Heart left ventricle (tissue), 16 donors: ENCODE measurements at regions not wholly inside any gene's neighbourhood (a gene's known extent, or its start where the extent isn't known, plus 50 kb on each side); places are given as distances from the start of the nearest gene placed in this dataset.
A peak's percentile ranks its signal among the peaks of the same experiment; 100 is the strongest.

ENCODE experiments used
- ATAC-seq, 4 donors: fragments of 200-7000 bp; cut with Tn5 transposase; one replicate each; pipeline ENCODE4 v1.9.1; 2020 to 2022; ENCODE audit warnings: moderate library complexity in 4 of 4, mild to moderate bottlenecking in 3 of 4, moderate number of reproducible peaks in 1 of 4
- DNase-seq, 5 donors: peaks; one replicate each; pipeline ENCODE4 v3.0.0-alpha.2; 2020
- H3K27ac ChIP-seq, 12 donors: fragments of 200-600 bp; sonication (generic) in 4 of 12; one replicate each; pipeline versions ENCODE4 v1.5.0 to v1.8.0; 2016 to 2022; ENCODE audit warnings: mild to moderate bottlenecking in 2 of 12
- H3K27me3 ChIP-seq, 9 donors: fragments of 200-600 bp; sonication (generic) in 2 of 9; one replicate each; pipeline versions ENCODE4 v1.5.1 to v1.8.0; 2016 to 2022; ENCODE audit warnings: mild to moderate bottlenecking in 3 of 9
- H3K36me3 ChIP-seq, 9 donors: fragments of 200-600 bp; sonication (generic) in 2 of 9; one replicate each; pipeline versions ENCODE4 v1.5.0 to v1.8.0; 2018 to 2022; ENCODE audit warnings: mild to moderate bottlenecking in 2 of 9
- H3K4me1 ChIP-seq, 12 donors: fragments of 200-600 bp; sonication (generic) in 4 of 12; one replicate each; pipeline versions ENCODE4 v1.5.0 to v1.8.0; 2016 to 2022; ENCODE audit warnings: mild to moderate bottlenecking in 3 of 12
- H3K4me3 ChIP-seq, 12 donors: fragments of 200-600 bp; sonication (generic) in 4 of 12; one replicate each; pipeline versions ENCODE4 v1.5.0 to v1.8.0; 2017 to 2022; ENCODE audit warnings: mild to moderate bottlenecking in 9 of 12, moderate library complexity in 4 of 12
- H3K9me3 ChIP-seq, 12 donors: fragments of 200-600 bp; sonication (generic) in 4 of 12; one replicate each; pipeline versions ENCODE4 v1.5.0 to v1.8.0; 2016 to 2022; ENCODE audit warnings: mild to moderate bottlenecking in 1 of 12
- POLR2A ChIP-seq, 2 donors: fragments of 450-650 bp; IDR thresholded peaks; one replicate each; pipeline ENCODE4 v1.6.1; 2017; ENCODE audit warnings: antibody characterized with exemption in 2 of 2, mild to moderate bottlenecking in 2 of 2, moderate library complexity in 2 of 2
- WGBS, 4 donors: extraction: QIAGEN DNeasy Blood & Tissue Kit in 2 of 4; methylation state at CpG; one replicate each; pipeline versions ENCODE4 v1.1.5 to v1.1.7; 2013 to 2018; 5-methylcytosine and 5-hydroxymethylcytosine counted together
- intact Hi-C, 10 donors: fragments of 100-400 bp; cut with DNase I; formaldehyde crosslinking; loops; one replicate each; pipeline versions ENCODE4 v1.11.1 to v1.14.2; 2022
- TF ChIP-seq, protein P1 (sequence below), 12 donors: fragments of 200-600 bp; sonication (generic) in 4 of 12; IDR thresholded peaks; one replicate each; pipeline versions ENCODE4 v1.5.0 to v1.8.0; 2018 to 2022; ENCODE audit warnings: antibody characterized with exemption in 12 of 12, mild to moderate bottlenecking in 5 of 12
- donor health status: ischemic (EF 13 %, LVEDD 7.1; RV severe dilation, severe dysfunction).
- donor health status: healthy with polysubstance abuse.
- donor health status: DM: no; HTN: yes; CAD: no.
- donor health status: DM: no; HTN: no; CAD: no.
- donor health status: ischemic (EF 25% LVEDD 6.9; RV normal size, moderate dysfunction).
- donor health status: ischemic (EF 25% LVEDD 5.7; RV mildly dilated, moderate dysfunction).
- donor health status: healthy.
- donor health status: DM: yes; HTN: yes; CAD: no.
- donor health status: ischemic (EF 35%, LVEDD 5.7; RV mildly dilated, moderate dysfunction).
- donor health status: nonischemic (EF 11% LVEDD 7.7; RV severe dilation, severe dysfunction).
- donor health status: DM: yes; HTN: yes; CAD: no.
- donor health status: PGD.
- donor health status: ischemic (EF 29% LVEDD 5.4; RV normal size, mild dysfunction).
- donor health status: nonischemic (EF 23%, LVEDD 6.1; RV moderate dilation, normal function).

- ATAC-seq (peak; percentile 30 to 47 (median 38)), DNase-seq (no peak)
- WGBS, 4 donors: 42 to 67% (median 64%) methylated on average over 1 of the region's 1 CpG
- Histone ChIP-seq H3K4me1 (peaks cover 0 to 12% (median 0%) of the 10 kb centered on the region in 12 donors), H3K27me3 (no peaks in the 10 kb centered on the region), H3K4me3 (no peak overlapping the region), H3K36me3 (no peaks in the 10 kb centered on the region), H3K9me3 (no peaks in the 10 kb centered on the region), H3K27ac (peak overlapping the region in 8 of 12 donors; percentile 15 to 84 (median 73))
- intact Hi-C loops: loop anchor here in 2 of 10 donors (5.0 to 10.0 kb wide), 2 partner anchors 119 to 174 kb away; no protein-coding TSS in a partner anchor
- TF ChIP-seq POLR2A (IDR thresholded peaks at IDR 0.05): no peak
- TF ChIP-seq, protein P1, sequence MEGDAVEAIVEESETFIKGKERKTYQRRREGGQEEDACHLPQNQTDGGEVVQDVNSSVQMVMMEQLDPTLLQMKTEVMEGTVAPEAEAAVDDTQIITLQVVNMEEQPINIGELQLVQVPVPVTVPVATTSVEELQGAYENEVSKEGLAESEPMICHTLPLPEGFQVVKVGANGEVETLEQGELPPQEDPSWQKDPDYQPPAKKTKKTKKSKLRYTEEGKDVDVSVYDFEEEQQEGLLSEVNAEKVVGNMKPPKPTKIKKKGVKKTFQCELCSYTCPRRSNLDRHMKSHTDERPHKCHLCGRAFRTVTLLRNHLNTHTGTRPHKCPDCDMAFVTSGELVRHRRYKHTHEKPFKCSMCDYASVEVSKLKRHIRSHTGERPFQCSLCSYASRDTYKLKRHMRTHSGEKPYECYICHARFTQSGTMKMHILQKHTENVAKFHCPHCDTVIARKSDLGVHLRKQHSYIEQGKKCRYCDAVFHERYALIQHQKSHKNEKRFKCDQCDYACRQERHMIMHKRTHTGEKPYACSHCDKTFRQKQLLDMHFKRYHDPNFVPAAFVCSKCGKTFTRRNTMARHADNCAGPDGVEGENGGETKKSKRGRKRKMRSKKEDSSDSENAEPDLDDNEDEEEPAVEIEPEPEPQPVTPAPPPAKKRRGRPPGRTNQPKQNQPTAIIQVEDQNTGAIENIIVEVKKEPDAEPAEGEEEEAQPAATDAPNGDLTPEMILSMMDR (IDR thresholded peaks at IDR 0.05): no peak
Observed at GRCh38 chr11:133698654-133699053, 146.7 kb downstream of the SPATA19 start.

DNA sequence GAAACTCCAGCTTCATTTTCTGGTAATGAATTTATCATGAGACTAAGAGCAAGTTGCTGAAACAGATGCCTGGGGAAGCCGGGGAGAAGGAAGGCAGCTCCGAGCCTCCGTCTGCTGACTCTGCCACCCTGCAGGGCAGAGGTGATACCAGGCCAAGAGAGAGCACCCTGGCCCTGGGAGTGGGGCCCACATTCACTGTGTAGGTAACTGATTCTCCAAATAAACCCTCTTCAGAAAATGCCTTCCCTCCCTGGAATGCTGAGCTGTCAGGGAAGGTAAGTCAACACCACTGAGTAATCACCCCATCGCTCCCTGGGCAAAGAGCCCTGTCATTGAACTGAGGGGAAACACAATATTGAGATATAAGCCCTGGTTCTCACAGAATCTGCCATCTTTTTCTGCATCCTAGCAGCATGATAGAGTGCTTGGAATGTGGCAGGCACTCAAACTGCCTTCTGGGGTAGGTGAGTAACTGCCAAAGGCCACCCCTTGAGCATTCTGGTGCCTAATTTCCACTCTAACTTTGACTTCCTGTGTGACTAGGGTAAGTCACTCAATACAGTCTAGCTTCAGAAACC lies 147.6 kb downstream of the SPATA19 start:
- DNase-seq (peak in 1 of 5 donors; percentile 36), ATAC-seq (peak; percentile 44 to 72 (median 62))
- H3K27me3 ChIP-seq: no peaks in the 10 kb centered on the region
- no peaks in the 10 kb centered on the region for H3K9me3 ChIP-seq
- intact Hi-C loops: loop anchor here in 2 of 10 donors (5.0 to 10.0 kb wide), 2 partner anchors 120 to 173 kb away; no protein-coding TSS in a partner anchor
- peaks cover 0 to 12% (median 0%) of the 10 kb centered on the region in 12 donors for H3K4me1 ChIP-seq
- no peak overlapping the region for H3K4me3 ChIP-seq
- H3K36me3 ChIP-seq: no peaks in the 10 kb centered on the region
- peak overlapping the region in 11 of 12 donors; percentile 15 to 87 (median 70) for H3K27ac ChIP-seq
- 50 to 60% (median 60%) methylated on average over 4 of the region's 4 CpGs for WGBS, 4 donors
- TF ChIP-seq POLR2A (IDR thresholded peaks at IDR 0.05): no peak
- TF ChIP-seq, protein P1 (IDR thresholded peaks at IDR 0.05): no peak

GRCh38 chr11:133697161-133697560 lies 148.2 kb downstream of the SPATA19 start:
- ATAC-seq: peak; percentile 79 to 87 (median 84)
- no peak overlapping the region for H3K4me3 ChIP-seq
- peaks cover 0 to 12% (median 0%) of the 10 kb centered on the region in 12 donors for H3K4me1 ChIP-seq
- H3K27me3 ChIP-seq: no peaks in the 10 kb centered on the region
- DNase-seq: peak in 4 of 5 donors; percentile 30 to 68 (median 41)
- TF ChIP-seq, protein P1 (IDR thresholded peaks at IDR 0.05): no peak
- TF ChIP-seq POLR2A (IDR thresholded peaks at IDR 0.05): no peak
- peak overlapping the region in 11 of 12 donors; percentile 15 to 87 (median 70) for H3K27ac ChIP-seq
- H3K9me3 ChIP-seq: no peaks in the 10 kb centered on the region
- WGBS, 4 donors: 34 to 52% (median 39%) methylated on average over 5 of the region's 5 CpGs
- H3K36me3 ChIP-seq: no peaks in the 10 kb centered on the region
- intact Hi-C loops: loop anchor here in 2 of 10 donors (5.0 to 10.0 kb wide), 2 partner anchors 120 to 172 kb away; no protein-coding TSS in a partner anchor

GRCh38 chr11:133695387-133695786 lies 149.9 kb downstream of the SPATA19 start:
- ATAC-seq (no peak), DNase-seq (no peak)
- no peaks in the 10 kb centered on the region for H3K27me3 ChIP-seq
- H3K36me3 ChIP-seq: no peaks in the 10 kb centered on the region
- intact Hi-C loops: loop anchor here in 2 of 10 donors (5.0 to 10.0 kb wide), 2 partner anchors 122 to 171 kb away; no protein-coding TSS in a partner anchor
- no peak overlapping the region for H3K4me3 ChIP-seq
- WGBS, 4 donors: 73 to 82% (median 81%) methylated on average over 2 of the region's 2 CpGs
- no peak overlapping the region for H3K27ac ChIP-seq
- peaks cover 0 to 12% (median 0%) of the 10 kb centered on the region in 12 donors for H3K4me1 ChIP-seq
- H3K9me3 ChIP-seq: no peaks in the 10 kb centered on the region
- TF ChIP-seq, protein P1 (IDR thresholded peaks at IDR 0.05): no peak
- no peak for TF ChIP-seq POLR2A (IDR thresholded peaks at IDR 0.05)
